GM20000 (cell line): ENCODE measurements at regions not wholly inside any gene's neighbourhood (a gene's known extent, or its start where the extent isn't known, plus 50 kb on each side); places are given as distances from the start of the nearest gene placed in this dataset.

Source experiments
- DNase-seq: peaks from one replicate; pipeline ENCODE4 v3.0.0; 2012; ENCODE audit warnings: low spot score
- TF ChIP-seq, protein P1 (sequence below): IDR thresholded peaks from 2 replicates; pipeline ENCODE4 v1.5.1; 2012; ENCODE audit warnings: mild to moderate bottlenecking, control low read depth; ENCODE audit errors: extremely low read depth, missing control alignments

DNA sequence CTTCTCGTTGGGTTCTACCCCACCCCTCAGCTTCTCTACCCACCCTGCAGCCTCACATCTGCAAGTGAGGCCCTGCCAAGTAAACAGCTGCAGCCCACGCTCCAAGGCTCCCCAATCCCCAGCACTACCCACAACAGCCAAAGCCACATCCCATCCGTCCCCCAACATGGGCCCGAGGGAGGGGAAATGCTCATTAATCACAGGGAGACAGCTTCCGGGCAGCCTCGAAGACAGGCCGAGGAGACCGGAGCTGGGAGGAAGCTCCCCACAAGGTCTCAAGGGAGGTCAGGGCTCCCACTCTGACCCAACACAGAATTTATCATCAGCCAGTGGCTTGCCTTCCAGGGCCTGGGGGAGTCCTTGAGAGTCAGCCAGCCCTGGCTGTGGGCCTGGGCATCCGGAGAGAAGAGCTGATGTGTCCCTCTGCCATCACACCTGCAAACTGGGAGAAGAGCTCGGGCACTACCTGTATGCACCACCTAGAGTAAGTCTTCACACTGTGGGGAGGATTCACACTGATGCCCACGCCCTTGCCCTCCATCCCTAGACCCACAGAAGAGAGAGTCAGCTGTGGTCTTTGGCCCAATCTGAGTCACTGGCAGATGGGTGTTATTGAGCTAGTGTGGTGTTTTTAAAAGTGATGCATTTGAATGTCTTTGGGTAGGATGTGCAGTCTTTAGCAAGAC, 115.5 kb upstream of the ZMIZ1 start:
- TF ChIP-seq, protein P1, sequence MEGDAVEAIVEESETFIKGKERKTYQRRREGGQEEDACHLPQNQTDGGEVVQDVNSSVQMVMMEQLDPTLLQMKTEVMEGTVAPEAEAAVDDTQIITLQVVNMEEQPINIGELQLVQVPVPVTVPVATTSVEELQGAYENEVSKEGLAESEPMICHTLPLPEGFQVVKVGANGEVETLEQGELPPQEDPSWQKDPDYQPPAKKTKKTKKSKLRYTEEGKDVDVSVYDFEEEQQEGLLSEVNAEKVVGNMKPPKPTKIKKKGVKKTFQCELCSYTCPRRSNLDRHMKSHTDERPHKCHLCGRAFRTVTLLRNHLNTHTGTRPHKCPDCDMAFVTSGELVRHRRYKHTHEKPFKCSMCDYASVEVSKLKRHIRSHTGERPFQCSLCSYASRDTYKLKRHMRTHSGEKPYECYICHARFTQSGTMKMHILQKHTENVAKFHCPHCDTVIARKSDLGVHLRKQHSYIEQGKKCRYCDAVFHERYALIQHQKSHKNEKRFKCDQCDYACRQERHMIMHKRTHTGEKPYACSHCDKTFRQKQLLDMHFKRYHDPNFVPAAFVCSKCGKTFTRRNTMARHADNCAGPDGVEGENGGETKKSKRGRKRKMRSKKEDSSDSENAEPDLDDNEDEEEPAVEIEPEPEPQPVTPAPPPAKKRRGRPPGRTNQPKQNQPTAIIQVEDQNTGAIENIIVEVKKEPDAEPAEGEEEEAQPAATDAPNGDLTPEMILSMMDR: no peak
- DNase-seq: no peak

DNA sequence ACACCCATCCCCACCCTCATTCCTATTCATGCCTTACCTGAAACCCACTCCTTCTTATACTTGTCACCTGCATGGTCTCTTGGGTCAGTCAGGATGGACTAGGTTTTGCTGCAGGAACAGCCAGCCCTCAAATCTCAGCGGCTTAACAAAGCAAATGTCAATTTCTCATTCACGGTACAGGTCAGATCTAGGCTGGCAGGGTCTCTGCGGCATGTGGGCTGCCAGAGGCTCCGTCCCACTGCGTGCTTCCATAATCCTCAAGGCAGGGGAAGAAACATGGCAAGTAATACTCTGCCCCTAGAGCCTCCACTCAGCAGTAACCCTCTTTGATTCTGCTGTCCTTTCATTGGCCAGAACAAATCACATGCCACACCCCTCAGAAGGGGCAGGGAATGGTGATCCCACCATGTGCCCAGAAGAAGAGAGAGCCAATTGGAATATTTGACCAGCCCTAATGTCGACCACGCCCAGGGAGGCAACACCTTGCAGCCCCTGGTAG, 114.9 kb upstream of the ZMIZ1 start:
- TF ChIP-seq, protein P1: no peak
- no peak for DNase-seq

DNA sequence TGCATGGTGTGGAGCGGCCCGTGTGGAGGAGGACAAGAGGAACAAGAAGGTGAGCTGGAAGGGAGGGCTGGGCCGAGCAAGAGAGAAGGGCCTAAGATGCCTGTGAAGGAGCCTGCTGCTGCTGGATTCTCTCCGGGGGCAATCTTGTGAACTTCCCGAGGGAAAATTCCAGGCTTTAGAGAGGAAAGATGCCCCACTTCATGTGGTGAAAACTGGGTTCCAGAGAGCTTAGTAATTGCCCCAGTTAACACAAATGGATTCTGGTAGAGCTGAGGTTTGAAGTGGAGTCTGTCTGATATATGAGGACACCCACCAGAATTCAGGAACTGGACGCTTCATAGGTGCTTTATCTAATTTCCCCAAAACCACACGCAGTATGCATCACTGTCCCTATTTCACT, 114.1 kb upstream of the ZMIZ1 start:
- DNase-seq: no peak
- TF ChIP-seq, protein P1: no peak

DNA sequence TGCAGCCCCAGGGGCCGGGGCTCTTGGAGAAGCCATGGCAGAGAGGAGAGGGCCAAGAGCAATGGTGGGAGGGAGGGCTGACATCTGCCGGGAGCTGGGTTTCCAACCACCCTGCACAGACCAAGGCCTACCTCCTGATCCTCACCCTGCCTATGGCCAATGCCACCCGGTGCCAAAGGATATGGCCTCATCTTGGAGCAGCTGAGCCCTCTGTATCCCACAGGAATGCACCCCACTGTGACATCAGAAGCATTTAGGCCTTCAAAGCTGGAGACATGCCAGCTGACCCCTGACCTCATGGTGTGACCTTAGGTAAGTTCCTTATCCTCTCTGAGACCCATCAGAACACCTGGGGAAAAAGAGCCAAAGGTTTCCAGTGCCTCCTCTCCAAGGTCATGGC, 113.6 kb upstream of the ZMIZ1 start:
- DNase-seq: no peak
- TF ChIP-seq, protein P1: no peak

DNA sequence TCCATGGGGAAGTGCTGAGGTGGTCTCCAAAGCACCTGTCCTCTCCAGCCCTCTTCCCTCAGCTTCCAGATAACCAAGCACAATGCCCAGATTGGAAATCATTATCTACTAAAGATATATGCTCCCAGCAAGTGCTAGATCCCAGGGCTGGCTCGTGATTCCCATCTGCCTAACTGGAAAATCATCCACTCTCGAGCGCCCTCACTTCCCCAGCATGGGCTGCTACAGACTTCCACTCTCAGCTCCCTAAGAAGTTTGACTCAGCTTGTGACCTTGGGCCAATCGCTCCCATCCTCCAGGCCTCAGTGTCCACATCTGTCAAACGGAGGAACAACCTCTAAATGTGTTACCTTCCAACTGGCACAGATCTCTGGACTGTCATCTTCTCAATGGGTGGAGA, 112.4 kb upstream of the ZMIZ1 start:
- TF ChIP-seq, protein P1: no peak
- DNase-seq: no peak

DNA sequence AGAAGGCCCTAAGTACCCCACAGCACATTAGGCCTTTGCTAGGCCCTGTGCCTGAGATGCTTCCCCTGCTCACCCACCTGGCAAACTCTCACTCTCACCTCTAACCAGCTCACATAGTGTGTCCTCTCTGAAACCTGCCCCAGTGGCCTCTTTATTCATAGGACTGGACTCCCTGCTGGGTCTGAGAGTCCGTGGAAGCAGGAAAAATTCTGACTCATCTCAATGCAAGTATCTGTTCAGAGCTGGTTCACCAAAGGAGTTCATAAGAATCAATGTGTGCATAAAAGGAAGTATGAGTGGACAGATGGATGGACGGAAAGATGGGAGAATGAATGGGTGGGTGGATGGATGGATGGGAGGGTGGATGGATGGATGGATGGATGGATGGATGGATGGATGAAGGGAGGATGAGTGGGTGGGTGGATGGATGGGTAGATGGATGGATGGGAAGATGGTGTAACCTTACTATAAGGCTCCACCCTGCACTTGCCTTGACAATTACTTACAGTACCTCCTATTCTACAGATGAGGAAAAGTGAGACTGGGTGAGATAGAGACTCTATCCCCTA, 111.2 kb upstream of the ZMIZ1 start:
- TF ChIP-seq, protein P1: no peak
- DNase-seq: no peak

DNA sequence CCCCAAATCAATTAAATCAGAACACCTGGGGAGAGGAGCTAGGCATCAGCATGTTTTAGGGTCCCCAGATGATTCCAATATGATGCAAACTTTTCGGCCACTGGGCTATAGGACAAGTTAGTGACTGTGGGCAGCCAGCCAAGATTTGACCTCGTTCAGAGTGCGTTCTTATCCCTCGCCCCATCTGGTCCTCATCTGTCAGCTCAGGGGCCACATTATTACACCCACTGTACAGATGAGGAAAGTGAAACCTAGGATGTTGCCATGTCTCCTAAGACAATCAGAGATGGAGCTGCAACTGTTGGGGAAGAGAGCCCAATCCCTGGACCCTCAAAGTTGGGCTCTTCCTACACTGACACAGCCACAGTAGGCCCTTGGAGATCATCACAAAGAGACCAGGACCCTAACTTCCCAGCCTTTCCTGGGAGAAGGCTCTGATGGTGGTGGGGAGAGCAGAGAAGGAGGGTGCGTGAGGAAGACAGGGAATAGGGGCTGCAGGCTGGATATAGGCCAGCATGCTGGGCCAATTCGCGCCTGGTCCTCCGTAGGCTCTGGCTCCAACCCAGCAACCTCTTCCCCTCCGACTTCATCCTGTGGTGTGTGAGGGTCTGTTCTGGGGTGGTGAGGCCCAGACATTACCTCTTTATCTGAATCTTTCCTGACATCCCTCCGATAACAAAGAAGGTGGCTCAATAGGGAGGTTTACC, 109.4 kb upstream of the ZMIZ1 start:
- TF ChIP-seq, protein P1: no peak

More for the DNA sequence above, 109.4 kb upstream of the ZMIZ1 start:
- no peak for DNase-seq
